HG02970 (cell line): ENCODE measurements at regions not wholly inside any gene's neighbourhood (a gene's known extent, or its start where the extent isn't known, plus 50 kb on each side); places are given as distances from the start of the nearest gene placed in this dataset.
A peak's percentile ranks its signal among the peaks of the same experiment; 100 is the strongest.
"Not testable (repeated sequence)": the region's sequence is repeated elsewhere in the genome, so short reads cannot be mapped to it uniquely, and the experiment has no call there.

Source experiments
- ATAC-seq: cut with Tn5 transposase; IDR thresholded peaks from one replicate; pipeline ENCODE4 v1.9.1; 2021; ENCODE audit warnings: mild to moderate bottlenecking, moderate library complexity, moderate number of reproducible peaks; ENCODE audit not compliant: unreplicated experiment, low FRiP score

- ATAC-seq = no peak
Measured at GRCh38 chr6:90712114-90712513, 125.2 kb upstream of the MAP3K7 start.

GRCh38 chr6:90709431-90709996 is 122.6 kb upstream of the MAP3K7 start:
- ATAC-seq = no peak

DNA sequence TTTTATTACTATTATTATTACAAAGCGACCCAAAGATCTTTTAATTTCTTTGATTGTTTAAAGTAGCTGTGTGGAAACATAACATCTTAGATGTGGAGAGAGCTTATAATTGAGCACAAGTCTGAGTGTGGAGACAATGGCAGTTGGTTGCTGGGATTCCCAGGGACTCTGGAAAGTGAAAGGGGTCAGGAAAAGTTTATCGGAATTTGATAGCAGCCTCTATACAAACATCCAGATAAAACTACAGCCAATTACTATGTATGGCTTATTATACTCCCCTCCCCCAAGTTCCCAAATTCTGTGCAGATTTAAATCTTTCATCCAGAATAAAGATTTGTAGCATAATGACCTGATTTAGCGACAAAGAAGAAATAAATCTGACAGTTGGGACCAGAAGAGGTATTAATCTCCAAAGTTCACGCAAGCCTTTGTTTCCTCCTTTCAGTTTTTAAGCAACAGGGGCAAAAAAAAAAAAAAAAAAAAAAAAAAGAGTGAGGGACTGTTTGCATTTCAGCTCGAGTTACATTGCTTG is 121.4 kb upstream of the MAP3K7 start:
- no peak for ATAC-seq

DNA sequence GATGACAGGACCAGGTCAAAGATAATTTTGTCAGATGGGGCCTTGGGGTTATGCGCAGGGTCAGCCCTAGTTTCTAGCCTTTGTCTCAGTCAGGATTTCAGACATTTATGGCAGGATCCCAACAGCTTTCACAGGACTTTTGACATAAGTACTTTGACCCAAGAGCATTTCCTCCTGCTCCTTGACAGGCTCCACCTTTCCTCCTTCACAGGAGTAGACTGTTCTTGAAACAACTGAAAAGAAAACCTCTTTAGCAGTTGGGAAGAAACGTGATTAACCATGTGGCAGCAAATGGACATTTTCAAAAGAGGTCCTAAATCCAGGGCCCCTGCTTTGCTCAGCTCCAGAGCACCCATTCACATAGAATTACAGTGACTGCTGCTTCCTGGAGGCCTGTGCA is 120.4 kb upstream of the MAP3K7 start:
- no peak for ATAC-seq

GRCh38 chr6:90703336-90703735 is 116.5 kb upstream of the MAP3K7 start:
- no peak for ATAC-seq

DNA sequence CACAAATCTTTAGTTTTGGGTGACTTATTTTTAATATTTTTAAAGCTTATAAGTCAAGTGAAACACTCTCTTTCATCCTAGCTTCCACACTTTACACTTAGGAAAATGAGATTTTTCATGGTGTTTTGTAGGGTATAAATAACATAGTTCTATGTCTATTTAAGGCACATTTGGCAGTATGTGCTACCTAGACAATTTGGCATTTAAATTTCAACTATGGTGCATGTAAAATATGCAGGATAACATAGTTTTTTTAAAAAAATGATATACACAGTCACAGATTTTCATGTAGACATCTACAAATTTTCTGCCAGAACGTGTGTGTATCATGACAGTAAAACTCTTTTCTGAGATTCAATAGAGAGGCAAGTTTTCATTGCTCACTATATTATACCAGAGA is 115.1 kb upstream of the MAP3K7 start:
- ATAC-seq = no peak

GRCh38 chr6:90701146-90701781 is 114.4 kb upstream of the MAP3K7 start:
- ATAC-seq = peak; percentile 78

GRCh38 chr6:90695316-90695715 is 108.4 kb upstream of the MAP3K7 start:
- ATAC-seq = no peak

DNA sequence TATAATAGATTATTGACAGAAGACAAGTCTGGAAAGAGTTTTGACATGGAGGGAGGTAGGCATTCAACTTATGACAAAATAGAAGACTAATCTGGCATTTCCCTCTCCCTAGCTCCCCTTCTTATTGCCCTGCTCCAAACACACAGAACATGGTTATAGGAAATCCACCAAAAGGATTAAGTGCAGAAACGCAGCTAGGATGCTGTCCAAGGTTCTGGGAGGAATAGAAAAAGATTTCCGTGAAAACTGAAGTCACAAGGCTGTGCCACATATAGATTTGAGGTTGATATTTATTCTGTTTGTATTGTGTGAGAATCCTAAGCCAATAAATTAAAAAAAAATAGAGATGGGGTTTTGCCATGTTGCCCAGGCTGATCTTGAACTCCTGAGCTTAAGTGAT is 107.9 kb upstream of the MAP3K7 start:
- ATAC-seq = no peak

DNA sequence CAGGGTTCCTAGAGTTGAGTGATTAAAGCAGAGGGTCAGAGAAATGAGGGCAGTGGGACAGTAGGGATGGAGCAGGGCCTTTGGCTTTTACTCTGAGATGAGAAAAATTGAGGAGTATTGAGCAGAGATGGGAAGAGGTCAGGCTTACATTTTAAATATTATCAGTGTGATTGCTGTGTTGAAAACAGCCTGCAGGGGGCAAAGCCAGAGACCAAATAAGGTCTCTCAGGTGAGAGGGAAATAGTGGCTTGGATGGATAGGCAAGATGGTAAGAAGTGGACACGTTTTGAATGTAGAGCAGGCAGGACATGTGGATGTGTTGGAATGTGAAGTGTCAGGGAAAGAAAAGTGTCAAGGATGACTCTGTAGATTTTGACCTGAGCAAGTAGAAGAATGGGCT is 105.0 kb upstream of the MAP3K7 start:
- ATAC-seq = no peak

DNA sequence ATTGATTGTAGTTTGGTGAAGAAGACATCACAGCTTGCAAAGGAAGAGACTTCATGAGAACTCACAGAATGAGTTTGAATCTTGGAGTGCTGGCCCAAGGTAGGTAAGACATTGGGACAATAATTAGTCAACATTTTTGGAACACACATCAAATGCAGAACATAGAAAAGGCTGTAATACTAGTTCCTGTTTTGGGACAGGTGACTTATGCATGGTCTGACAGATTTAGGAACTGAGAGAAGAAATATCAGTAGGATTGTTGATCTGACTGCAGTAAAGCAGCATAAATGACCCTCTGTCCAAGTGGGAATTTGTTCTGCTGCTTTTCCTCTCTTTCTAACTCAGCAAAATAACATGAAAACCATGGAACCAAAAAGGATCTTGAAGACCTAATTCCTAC is 102.3 kb upstream of the MAP3K7 start:
- no peak for ATAC-seq

- no peak for ATAC-seq
Measured at GRCh38 chr6:90687775-90688380, 101.0 kb upstream of the MAP3K7 start.

DNA sequence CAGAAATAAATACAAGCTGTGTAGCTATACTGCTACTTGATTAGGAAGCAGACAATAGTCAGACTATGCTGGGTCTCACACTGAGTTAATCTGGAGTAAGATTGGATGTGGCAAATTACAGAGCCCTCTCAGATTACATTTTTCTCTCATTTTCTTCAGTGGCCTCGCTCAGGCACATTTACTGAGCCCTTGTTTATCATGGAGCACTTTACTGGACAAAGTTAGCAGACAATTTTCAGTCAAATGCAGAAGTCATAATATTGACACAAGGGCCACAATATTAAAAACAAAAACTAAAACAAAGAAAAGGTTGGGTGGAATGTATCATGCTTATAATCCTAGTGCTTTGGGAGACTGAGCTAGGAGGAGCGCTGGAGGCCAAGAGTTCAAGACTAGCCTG is 95.0 kb upstream of the MAP3K7 start:
- no peak for ATAC-seq

DNA sequence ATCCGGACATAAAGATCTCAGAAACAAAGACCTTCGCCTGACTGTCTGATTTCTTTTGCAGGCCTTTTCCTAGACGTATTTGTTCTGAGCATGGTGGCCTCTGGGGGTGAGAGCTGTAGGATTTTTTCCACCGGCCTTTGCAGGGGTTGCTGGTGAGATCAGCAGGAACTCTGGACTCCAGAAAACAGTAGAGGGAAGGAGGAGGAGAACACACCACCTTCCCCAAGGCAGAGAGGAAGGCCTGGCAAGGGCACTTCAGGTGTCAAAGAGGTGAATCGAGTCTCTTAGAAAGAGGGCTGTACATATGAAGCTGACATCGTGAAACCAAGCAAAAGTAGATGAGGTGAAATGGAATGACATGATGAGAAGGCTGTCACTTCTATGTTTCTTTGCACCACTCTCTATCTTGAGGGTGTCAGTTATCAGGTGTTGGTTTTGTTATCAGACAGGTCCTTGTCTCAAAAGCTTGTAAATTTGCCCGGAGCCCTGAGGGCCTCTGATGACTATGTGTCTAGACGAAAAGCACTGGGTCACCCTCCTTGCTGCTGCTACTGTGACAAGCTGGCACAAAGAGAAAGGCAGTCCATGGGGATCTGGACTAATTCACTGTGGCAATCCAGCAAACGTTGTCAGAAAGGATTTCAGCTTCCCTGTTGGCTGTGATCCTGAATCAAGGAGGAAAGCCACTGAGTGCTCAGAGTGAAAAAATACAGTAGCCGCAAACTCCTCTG is 91.3 kb upstream of the MAP3K7 start:
- no peak for ATAC-seq

DNA sequence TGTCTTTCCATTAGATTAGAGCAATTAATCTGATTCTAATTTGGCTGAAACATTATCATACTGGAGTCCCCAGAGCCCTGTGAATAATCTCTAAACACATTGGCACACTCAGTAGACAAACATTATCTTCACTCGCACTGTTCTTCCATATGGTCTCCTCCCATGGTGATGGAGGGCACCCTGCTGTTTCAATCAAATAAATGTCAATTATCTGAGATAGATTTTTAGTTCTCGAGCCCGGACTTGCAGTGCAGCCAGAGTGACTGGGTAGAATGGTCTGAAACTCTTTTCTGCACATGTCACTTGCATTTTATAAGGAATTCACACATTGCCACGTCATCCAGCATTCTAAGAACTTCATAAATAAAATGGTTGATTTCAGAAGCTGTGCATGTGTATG is 90.6 kb upstream of the MAP3K7 start:
- no peak for ATAC-seq

DNA sequence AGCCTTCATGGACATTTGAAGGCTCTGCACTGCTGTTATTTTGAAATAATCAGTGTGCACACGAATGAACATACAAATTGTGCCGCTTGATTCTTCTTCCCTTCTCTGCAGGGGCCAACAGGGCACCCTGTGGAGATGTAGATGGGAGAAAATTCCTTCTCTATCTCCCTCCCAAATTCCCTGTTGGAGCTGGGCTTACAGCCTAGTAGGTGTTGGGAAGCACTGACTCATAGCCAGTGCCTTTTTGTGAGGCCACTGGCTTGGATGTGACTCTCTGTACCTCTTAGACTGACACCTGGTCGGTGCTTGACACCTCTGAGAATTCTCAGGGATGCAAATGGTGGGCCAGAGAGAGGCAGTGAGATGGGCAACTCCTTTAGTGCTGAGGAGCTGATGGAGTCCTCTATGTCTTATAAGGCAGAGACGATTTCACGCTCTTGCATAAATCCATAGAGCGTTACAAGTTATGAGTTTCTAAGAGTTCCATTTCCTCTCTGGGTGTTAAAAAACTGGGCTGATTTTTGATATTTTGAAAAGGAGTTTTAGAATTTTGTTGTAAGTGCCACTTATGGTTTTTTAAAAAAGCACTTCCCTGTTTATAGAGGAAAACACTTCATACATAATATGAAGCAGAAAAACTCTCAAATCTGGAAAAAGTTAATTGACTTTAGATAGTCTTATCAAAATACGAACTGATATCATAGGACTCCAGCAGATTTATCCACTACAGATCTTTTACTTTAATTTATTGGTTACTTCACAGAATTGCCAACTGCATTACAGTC is 89.8 kb upstream of the MAP3K7 start:
- no peak for ATAC-seq

DNA sequence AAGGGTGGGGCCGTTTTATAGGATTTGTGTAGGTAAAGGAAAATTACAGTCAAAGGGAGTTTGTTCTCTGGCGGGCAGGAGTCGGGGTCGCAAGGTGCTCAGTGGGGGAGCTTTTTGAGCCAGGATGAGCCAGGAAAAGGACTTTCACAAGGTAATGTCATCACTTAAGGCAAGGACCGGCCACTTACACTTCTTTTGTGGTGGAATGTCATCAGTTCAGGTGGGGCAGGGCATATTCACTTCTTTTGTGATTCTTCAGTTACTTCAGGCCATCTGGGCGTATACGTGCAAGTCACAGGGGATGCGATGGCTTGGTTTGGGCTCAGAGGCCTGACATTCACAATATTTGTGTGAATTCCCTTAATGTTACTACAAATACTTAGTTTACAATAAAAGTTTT is 88.2 kb upstream of the MAP3K7 start:
- ATAC-seq = not testable (repeated sequence)

DNA sequence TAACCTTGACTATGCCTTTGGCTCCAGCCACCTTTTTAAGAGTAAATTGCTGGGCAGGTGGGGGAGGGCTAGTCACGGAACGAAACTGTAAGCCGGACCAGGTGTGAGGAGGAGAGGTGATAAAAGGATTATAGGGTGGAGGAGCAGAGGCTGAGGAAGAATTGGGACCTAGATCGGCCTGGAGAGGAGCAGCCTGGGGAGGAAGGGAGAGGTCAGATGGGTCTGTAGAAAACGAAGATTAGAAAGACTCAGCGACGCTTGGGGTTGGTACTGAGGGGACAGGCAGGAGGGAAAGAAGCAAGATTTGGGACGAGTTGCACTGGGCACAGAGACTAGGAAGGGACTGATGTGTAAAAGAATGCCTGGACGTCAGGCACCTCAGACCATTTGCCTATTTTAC is 87.2 kb upstream of the MAP3K7 start:
- ATAC-seq = not testable (repeated sequence)

GRCh38 chr6:90669846-90670245 is 83.0 kb upstream of the MAP3K7 start:
- ATAC-seq = no peak

- no peak for ATAC-seq
Measured at GRCh38 chr6:90669420-90669819, 82.5 kb upstream of the MAP3K7 start.

GRCh38 chr6:90668141-90668540 is 81.3 kb upstream of the MAP3K7 start:
- no peak for ATAC-seq
